ENCODE measurements at regions not wholly inside any gene's neighbourhood (a gene's known extent, or its start where the extent isn't known, plus 50 kb on each side); places are given as distances from the start of the nearest gene placed in this dataset.
"Not testable (repeated sequence)": the region's sequence is repeated elsewhere in the genome, so short reads cannot be mapped to it uniquely, and the experiment has no call there.

- H3K4me3 ChIP-seq: no peak overlapping the region
- in situ Hi-C loops (cut with MboI; ENCODE audit: low pct_unique_long_range_greater_than_20kb in 2 of 9, low sequenced_read_pairs in 9 of 9, unreplicated experiment in 9 of 9): no loop called here
- no peak for ATAC-seq (replicated peaks in 6 of 8)
- H3K27ac ChIP-seq: no peak overlapping the region
- no peaks in the 10 kb centered on the region for H3K4me1 ChIP-seq (replicated peaks in 1 of 2)
- WGBS, 10 experiments: 0 to 100% (median 80%) methylated on average over 1 to 4 of the region's 4 CpGs; no CpG with 5 or more reads in 3 of the 10 experiments
These were observed 271.3 kb upstream of the SPTLC3 start for GRCh38 chr20:12737497-12737896.

- ATAC-seq (replicated peaks in 6 of 8): no peak
- in situ Hi-C loops (cut with MboI; ENCODE audit: low pct_unique_long_range_greater_than_20kb in 2 of 9, low sequenced_read_pairs in 9 of 9, unreplicated experiment in 9 of 9): no loop called here
- Histone ChIP-seq H3K4me1 (replicated peaks in 1 of 2) (no peaks in the 10 kb centered on the region), H3K4me3 (no peak overlapping the region), H3K27ac (no peak overlapping the region)
- WGBS, 10 experiments: 0 to 100% (median 86%) methylated on average over 1 to 2 of the region's 2 CpGs; no CpG with 5 or more reads in 1 of the 10 experiments
These were observed 270.9 kb upstream of the SPTLC3 start for GRCh38 chr20:12737900-12738299.

GRCh38 chr20:12740647-12741046 lies 268.1 kb upstream of the SPTLC3 start:
- Histone ChIP-seq H3K4me3 (no peak overlapping the region), H3K27ac (no peak overlapping the region), H3K4me1 (replicated peaks in 1 of 2) (no peaks in the 10 kb centered on the region)
- WGBS, 10 experiments: 0 to 100% (median 82%) methylated on average over 1 to 5 of the region's 5 CpGs
- in situ Hi-C loops (cut with MboI; ENCODE audit: low pct_unique_long_range_greater_than_20kb in 2 of 9, low sequenced_read_pairs in 9 of 9, unreplicated experiment in 9 of 9): no loop called here
- ATAC-seq (replicated peaks in 6 of 8): no peak

GRCh38 chr20:12744037-12744436 lies 264.7 kb upstream of the SPTLC3 start:
- no peak overlapping the region for H3K27ac ChIP-seq
- no peak for ATAC-seq (replicated peaks in 6 of 8)
- in situ Hi-C loops (cut with MboI; ENCODE audit: low pct_unique_long_range_greater_than_20kb in 2 of 9, low sequenced_read_pairs in 9 of 9, unreplicated experiment in 9 of 9): no loop called here
- no peak overlapping the region for H3K4me3 ChIP-seq
- WGBS, 10 experiments: 0 to 100% (median 93%) methylated on average over 2 of the region's 2 CpGs; no CpG with 5 or more reads in 2 of the 10 experiments
- H3K4me1 ChIP-seq (replicated peaks in 1 of 2): no peaks in the 10 kb centered on the region

- no peaks in the 10 kb centered on the region for H3K4me1 ChIP-seq (replicated peaks in 1 of 2)
- 0 to 67% (median 55%) methylated on average over 1 of the region's 1 CpG; no CpG with 5 or more reads in 4 of the 10 experiments for WGBS, 10 experiments
- in situ Hi-C loops (cut with MboI; ENCODE audit: low pct_unique_long_range_greater_than_20kb in 2 of 9, low sequenced_read_pairs in 9 of 9, unreplicated experiment in 9 of 9): no loop called here
- H3K4me3 ChIP-seq: no peak overlapping the region
- no peak for ATAC-seq (replicated peaks in 6 of 8)
- H3K27ac ChIP-seq: no peak overlapping the region
These were observed 260.3 kb upstream of the SPTLC3 start for GRCh38 chr20:12748359-12748994.

- ATAC-seq (replicated peaks in 6 of 8): no peak
- no peaks in the 10 kb centered on the region for H3K4me1 ChIP-seq (replicated peaks in 1 of 2)
- 0 to 87% (median 38%) methylated on average over 1 to 5 of the region's 6 CpGs; no CpG with 5 or more reads in 4 of the 10 experiments for WGBS, 10 experiments
These were observed 258.6 kb upstream of the SPTLC3 start for GRCh38 chr20:12750221-12750620.

GRCh38 chr20:12752900-12753693 lies 255.7 kb upstream of the SPTLC3 start:
- H3K4me1 ChIP-seq (replicated peaks in 1 of 2); H3K4me3 ChIP-seq; H3K27ac ChIP-seq; in situ Hi-C loops (cut with MboI; ENCODE audit: low pct_unique_long_range_greater_than_20kb in 2 of 9, low sequenced_read_pairs in 9 of 9, unreplicated experiment in 9 of 9); ATAC-seq (replicated peaks in 6 of 8): not testable (repeated sequence)
- 10 to 100% (median 85%) methylated on average over 2 to 8 of the region's 9 CpGs; no CpG with 5 or more reads in 1 of the 10 experiments for WGBS, 10 experiments

More at GRCh38 chr20:12750221-12750620, 258.6 kb upstream of the SPTLC3 start:
- Histone ChIP-seq H3K27ac (no peak overlapping the region), H3K4me3 (no peak overlapping the region)
- in situ Hi-C loops (cut with MboI; ENCODE audit: low pct_unique_long_range_greater_than_20kb in 2 of 9, low sequenced_read_pairs in 9 of 9, unreplicated experiment in 9 of 9): no loop called here

GRCh38 chr20:12753742-12754141 lies 255.0 kb upstream of the SPTLC3 start:
- H3K27ac ChIP-seq; in situ Hi-C loops (cut with MboI; ENCODE audit: low pct_unique_long_range_greater_than_20kb in 2 of 9, low sequenced_read_pairs in 9 of 9, unreplicated experiment in 9 of 9); H3K4me3 ChIP-seq; ATAC-seq (replicated peaks in 6 of 8); H3K4me1 ChIP-seq (replicated peaks in 1 of 2): not testable (repeated sequence)
- 14 to 100% (median 43%) methylated on average over 1 of the region's 3 CpGs; no CpG with 5 or more reads in 5 of the 10 experiments for WGBS, 10 experiments

GRCh38 chr20:12759493-12759892 lies 249.3 kb upstream of the SPTLC3 start:
- ATAC-seq (replicated peaks in 6 of 8); H3K4me3 ChIP-seq; in situ Hi-C loops (cut with MboI; ENCODE audit: low pct_unique_long_range_greater_than_20kb in 2 of 9, low sequenced_read_pairs in 9 of 9, unreplicated experiment in 9 of 9); H3K4me1 ChIP-seq (replicated peaks in 1 of 2); H3K27ac ChIP-seq: not testable (repeated sequence)
- WGBS, 10 experiments: 83% methylated on average over 2 of the region's 5 CpGs; no CpG with 5 or more reads in 9 of the 10 experiments

- H3K4me3 ChIP-seq: no peak overlapping the region
- H3K4me1 ChIP-seq (replicated peaks in 1 of 2): peaks cover 0 to 9% of the 10 kb centered on the region in 2 donors
- in situ Hi-C loops (cut with MboI; ENCODE audit: low pct_unique_long_range_greater_than_20kb in 2 of 9, low sequenced_read_pairs in 9 of 9, unreplicated experiment in 9 of 9): no loop called here
- WGBS, 10 experiments: 0 to 63% (median 20%) methylated on average over 1 to 7 of the region's 7 CpGs; no CpG with 5 or more reads in 1 of the 10 experiments
- H3K27ac ChIP-seq: no peak overlapping the region
- ATAC-seq (replicated peaks in 6 of 8): peak in 5 of 8 experiments; percentile 29 to 85 (median 71)
These were observed 246.0 kb upstream of the SPTLC3 start for GRCh38 chr20:12762725-12763124.

- WGBS, 10 experiments: 0 to 100% (median 100%) methylated on average over 1 of the region's 1 CpG; no CpG with 5 or more reads in 4 of the 10 experiments
- peaks cover 0 to 9% of the 10 kb centered on the region in 2 donors for H3K4me1 ChIP-seq (replicated peaks in 1 of 2)
- no peak overlapping the region for H3K4me3 ChIP-seq
- H3K27ac ChIP-seq: no peak overlapping the region
- in situ Hi-C loops (cut with MboI; ENCODE audit: low pct_unique_long_range_greater_than_20kb in 2 of 9, low sequenced_read_pairs in 9 of 9, unreplicated experiment in 9 of 9): no loop called here
- peak in 1 of 8 experiments; percentile 34 for ATAC-seq (replicated peaks in 6 of 8)
These were observed 245.4 kb upstream of the SPTLC3 start for GRCh38 chr20:12763406-12763805.

GRCh38 chr20:12764053-12764452 lies 244.7 kb upstream of the SPTLC3 start:
- in situ Hi-C loops (cut with MboI; ENCODE audit: low pct_unique_long_range_greater_than_20kb in 2 of 9, low sequenced_read_pairs in 9 of 9, unreplicated experiment in 9 of 9): no loop called here

GRCh38 chr20:12764851-12765250 lies 243.9 kb upstream of the SPTLC3 start:
- ATAC-seq (replicated peaks in 6 of 8): peak in 3 of 8 experiments; percentile 59 to 75 (median 67)
- Histone ChIP-seq H3K27ac (no peak overlapping the region), H3K4me1 (replicated peaks in 1 of 2) (peaks cover 0 to 9% of the 10 kb centered on the region in 2 donors), H3K4me3 (no peak overlapping the region)
- WGBS, 10 experiments: 0% methylated on average over 1 of the region's 1 CpG; no CpG with 5 or more reads in 5 of the 10 experiments
- in situ Hi-C loops (cut with MboI; ENCODE audit: low pct_unique_long_range_greater_than_20kb in 2 of 9, low sequenced_read_pairs in 9 of 9, unreplicated experiment in 9 of 9): no loop called here

More at GRCh38 chr20:12764053-12764452, 244.7 kb upstream of the SPTLC3 start:
- Histone ChIP-seq H3K27ac (no peak overlapping the region), H3K4me3 (no peak overlapping the region), H3K4me1 (replicated peaks in 1 of 2) (peaks cover 0 to 9% of the 10 kb centered on the region in 2 donors)
- 0 to 100% (median 51%) methylated on average over 1 to 3 of the region's 5 CpGs; no CpG with 5 or more reads in 2 of the 10 experiments for WGBS, 10 experiments
- no peak for ATAC-seq (replicated peaks in 6 of 8)
